ENCODE measurements at regions not wholly inside any gene's neighbourhood (a gene's known extent, or its start where the extent isn't known, plus 50 kb on each side); places are given as distances from the start of the nearest gene placed in this dataset.

- DNase-seq = no peak
These were observed 437.5 kb upstream of the BOD1L1 start for GRCh38 chr4:14064984-14065383.

- DNase-seq = no peak
These were observed 437.9 kb upstream of the BOD1L1 start for GRCh38 chr4:14065406-14065805.

GRCh38 chr4:14066979-14067378, 439.5 kb upstream of the BOD1L1 start:
- DNase-seq = no peak

GRCh38 chr4:14069886-14070285, 442.4 kb upstream of the BOD1L1 start:
- no peak for DNase-seq

- no peak for DNase-seq
These were observed 442.9 kb upstream of the BOD1L1 start for GRCh38 chr4:14070289-14070880.

- DNase-seq = no peak
These were observed 445.0 kb upstream of the BOD1L1 start for GRCh38 chr4:14072506-14072905.

- DNase-seq = no peak
These were observed 449.3 kb upstream of the BOD1L1 start for GRCh38 chr4:14076776-14077175.

GRCh38 chr4:14078326-14078725, 450.8 kb upstream of the BOD1L1 start:
- no peak for DNase-seq

- no peak for DNase-seq
These were observed 452.1 kb upstream of the BOD1L1 start for GRCh38 chr4:14079601-14080000.

GRCh38 chr4:14083150-14083549, 455.6 kb upstream of the BOD1L1 start:
- no peak for DNase-seq

GRCh38 chr4:14084598-14084997, 457.1 kb upstream of the BOD1L1 start:
- DNase-seq = no peak

- DNase-seq = no peak
These were observed 459.9 kb upstream of the BOD1L1 start for GRCh38 chr4:14087459-14087858.

GRCh38 chr4:14087921-14088320, 460.4 kb upstream of the BOD1L1 start:
- DNase-seq = no peak

- no peak for DNase-seq
These were observed 464.0 kb upstream of the BOD1L1 start for GRCh38 chr4:14091531-14091930.

GRCh38 chr4:14091966-14092365, 464.4 kb upstream of the BOD1L1 start:
- DNase-seq = no peak

- no peak for DNase-seq
These were observed 465.2 kb upstream of the BOD1L1 start for GRCh38 chr4:14092741-14093140.

GRCh38 chr4:14095831-14096230, 468.3 kb upstream of the BOD1L1 start:
- no peak for DNase-seq

GRCh38 chr4:14096396-14096965, 469.0 kb upstream of the BOD1L1 start:
- DNase-seq = no peak

GRCh38 chr4:14100349-14100748, 472.8 kb upstream of the BOD1L1 start:
- peak; percentile 8 for DNase-seq

GRCh38 chr4:14110407-14110806, 482.9 kb upstream of the BOD1L1 start:
- DNase-seq = no peak

- peak; percentile 3 for DNase-seq
These were observed 484.2 kb upstream of the BOD1L1 start for GRCh38 chr4:14111730-14112181.

- no peak for DNase-seq
These were observed 487.6 kb upstream of the BOD1L1 start for GRCh38 chr4:14115106-14115505.

- DNase-seq = no peak
These were observed 490.2 kb upstream of the BOD1L1 start for GRCh38 chr4:14117575-14118238.

- DNase-seq = no peak
These were observed 497.3 kb upstream of the BOD1L1 start for GRCh38 chr4:14124816-14125215.

All from dermis blood vessel endothelial cell (primary cell).